MM.1S (cell line): ENCODE measurements at regions not wholly inside any gene's neighbourhood (a gene's known extent, or its start where the extent isn't known, plus 50 kb on each side); places are given as distances from the start of the nearest gene placed in this dataset.

Source experiments
- DNase-seq: peaks from one replicate; pipeline ENCODE4 v3.0.0-alpha.2; 2015
- H2AFZ ChIP-seq: fragments of 300-600 bp; sonication (generic); 2 replicates; pipeline ENCODE4 v1.6.0; 2016; ENCODE audit warnings: antibody characterized with exemption, low read length
- H3F3A ChIP-seq: fragments of 300-600 bp; sonication (generic); 2 replicates; pipeline ENCODE4 v1.6.1; 2016; ENCODE audit warnings: mild to moderate bottlenecking, antibody characterized with exemption, low read length, moderate library complexity, mixed read lengths; ENCODE audit not compliant: insufficient read depth
- H3K27ac ChIP-seq: fragments of 300-600 bp; sonication (generic); 2 replicates; pipeline ENCODE4 v1.5.1; 2016; ENCODE audit warnings: mild to moderate bottlenecking, low read length
- H3K27me3 ChIP-seq: fragments of 300-600 bp; sonication (generic); replicated peaks from 2 replicates; pipeline ENCODE4 v1.6.0; 2016; ENCODE audit warnings: low read length; ENCODE audit not compliant: insufficient read depth
- H3K36me3 ChIP-seq: fragments of 300-600 bp; sonication (generic); replicated peaks from 2 replicates; pipeline ENCODE4 v1.6.1; 2016; ENCODE audit warnings: mild to moderate bottlenecking, low read length, mixed read lengths; ENCODE audit not compliant: insufficient read depth
- H3K4me1 ChIP-seq: fragments of 300-600 bp; sonication (generic); 2 replicates; pipeline ENCODE4 v1.6.1; 2016; ENCODE audit warnings: low read length, mixed read lengths
- H3K4me2 ChIP-seq: fragments of 300-600 bp; sonication (generic); 2 replicates; pipeline ENCODE4 v1.6.0; 2016; ENCODE audit warnings: low read depth, low read length
- H3K4me3 ChIP-seq: fragments of 300-600 bp; sonication (generic); 2 replicates; pipeline ENCODE4 v1.5.1; 2016; ENCODE audit warnings: low read length, mixed read lengths
- H3K79me2 ChIP-seq: fragments of 300-600 bp; sonication (generic); 2 replicates; pipeline ENCODE4 v1.6.1; 2016; ENCODE audit warnings: mixed run types, low read length, mixed read lengths
- H3K9ac ChIP-seq: fragments of 300-600 bp; sonication (generic); 2 replicates; pipeline ENCODE4 v1.6.1; 2016; ENCODE audit warnings: low read length, mixed read lengths
- H3K9me2 ChIP-seq: fragments of 300-600 bp; sonication (generic); replicated peaks from 2 replicates; pipeline ENCODE4 v1.6.1; 2016; ENCODE audit warnings: mild to moderate bottlenecking, low read length, mixed read lengths; ENCODE audit not compliant: insufficient read depth
- H3K9me3 ChIP-seq: fragments of 300-600 bp; sonication (generic); replicated peaks from 2 replicates; pipeline ENCODE4 v1.6.1; 2016; ENCODE audit warnings: mild to moderate bottlenecking, low read length, mixed read lengths; ENCODE audit not compliant: insufficient read depth
- H4K20me1 ChIP-seq: fragments of 300-600 bp; sonication (generic); 2 replicates; pipeline ENCODE4 v1.6.1; 2016; ENCODE audit warnings: mild to moderate bottlenecking, low read length, moderate library complexity, mixed read lengths; ENCODE audit not compliant: insufficient read depth
- CTCF ChIP-seq: fragments of 300-600 bp; sonication (generic); IDR thresholded peaks from 2 replicates; pipeline ENCODE4 v1.5.1; 2016; ENCODE audit warnings: antibody characterized with exemption, low read length, mixed read lengths
- EZH2 ChIP-seq: fragments of 300-600 bp; sonication (generic); optimal IDR thresholded peaks from 2 replicates; pipeline ENCODE3; 2017; ENCODE audit warnings: low read depth, mild to moderate bottlenecking, antibody characterized with exemption, low read length, mixed read lengths
- EZH2phosphoT487 ChIP-seq: fragments of 300-600 bp; sonication (generic); IDR thresholded peaks from 2 replicates; pipeline ENCODE4 v1.6.1; 2018; ENCODE audit warnings: antibody characterized with exemption, low read length

DNA sequence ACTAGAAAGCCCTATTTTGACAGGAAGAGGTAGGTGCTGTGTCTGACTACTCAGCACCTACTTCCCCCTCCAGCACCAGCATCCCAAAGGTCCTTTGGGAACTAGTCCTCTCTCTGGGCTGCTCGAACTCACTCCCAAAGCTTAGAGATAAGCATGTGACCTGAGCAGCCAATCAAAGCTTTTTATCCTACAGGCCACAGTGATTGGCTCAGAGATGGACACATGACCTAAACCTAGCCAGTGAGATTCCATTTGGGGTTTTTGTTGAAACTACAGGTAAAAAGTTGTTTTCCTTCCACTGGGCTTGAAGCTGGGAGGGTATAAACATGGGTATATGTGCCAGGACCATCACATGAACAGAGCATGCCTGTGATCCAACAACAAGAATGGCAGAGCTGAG is 186.5 kb upstream of the PPP2R3A start:
- Histone ChIP-seq H3K4me2 (no peak overlapping the region), H2AFZ (no peak overlapping the region), H3K4me3 (no peak overlapping the region), H3K9me2 (no peaks in the 10 kb centered on the region), H3K36me3 (no peaks in the 10 kb centered on the region), H3K27ac (no peak overlapping the region), H3K9ac (no peak overlapping the region), H3K27me3 (no peaks in the 10 kb centered on the region), H3F3A (no peaks in the 10 kb centered on the region), H3K4me1 (no peaks in the 10 kb centered on the region), H3K9me3 (no peaks in the 10 kb centered on the region), H4K20me1 (no peaks in the 10 kb centered on the region), H3K79me2 (no peaks in the 10 kb centered on the region)
- TF ChIP-seq CTCF (no peak), EZH2 (no peak), EZH2phosphoT487 (no peak)
- DNase-seq: no peak

- Histone ChIP-seq H3K4me2 (no peak overlapping the region), H3K9ac (no peak overlapping the region), H3K79me2 (no peaks in the 10 kb centered on the region), H2AFZ (no peak overlapping the region), H3K9me3 (no peaks in the 10 kb centered on the region), H3K27ac (no peak overlapping the region), H3K27me3 (no peaks in the 10 kb centered on the region), H4K20me1 (no peaks in the 10 kb centered on the region), H3K36me3 (no peaks in the 10 kb centered on the region), H3F3A (no peaks in the 10 kb centered on the region), H3K4me1 (no peaks in the 10 kb centered on the region), H3K9me2 (no peaks in the 10 kb centered on the region), H3K4me3 (no peak overlapping the region)
- TF ChIP-seq EZH2 (no peak), EZH2phosphoT487 (no peak), CTCF (no peak)
- no peak for DNase-seq
These were observed 185.8 kb upstream of the PPP2R3A start for GRCh38 chr3:135779590-135780235.

DNA sequence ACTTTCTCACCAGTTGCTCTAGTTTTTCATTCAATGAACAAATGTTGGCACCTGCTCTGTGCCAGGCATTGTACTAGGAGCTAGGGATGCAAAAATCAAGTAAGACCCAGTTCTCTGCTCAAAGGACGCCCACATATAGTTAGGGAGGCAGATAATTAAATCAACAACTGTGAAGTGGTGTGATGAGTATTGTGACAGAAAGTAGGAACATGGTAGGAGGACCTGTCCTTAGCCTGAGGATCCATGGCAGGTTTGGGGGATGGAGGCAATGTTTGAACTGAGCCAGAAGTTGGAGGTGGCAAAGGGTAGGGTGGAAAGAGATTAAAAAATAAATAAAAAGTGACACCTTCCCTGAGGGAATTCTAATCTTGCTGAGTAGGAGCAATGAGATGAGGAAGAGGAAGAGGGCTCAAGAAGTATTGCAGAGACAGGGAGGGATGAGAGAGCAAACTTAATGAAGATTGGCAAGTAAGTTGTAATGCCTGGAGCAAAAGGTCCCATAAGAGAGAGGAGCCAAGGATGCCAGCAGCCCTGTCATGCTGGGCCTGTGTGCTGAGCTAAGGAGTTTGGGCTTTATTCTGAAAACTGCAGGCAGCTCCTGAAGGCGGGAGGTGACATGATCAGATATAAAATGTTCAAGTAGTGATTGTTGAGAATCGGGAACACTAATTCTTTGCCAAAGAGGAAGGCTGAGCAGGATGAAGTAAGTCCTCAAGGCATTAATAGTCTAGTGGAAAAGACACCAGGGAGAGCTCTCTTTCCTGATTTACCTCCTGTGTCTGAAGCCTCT is 184.3 kb upstream of the PPP2R3A start:
- no peak for DNase-seq

More for the DNA sequence above, 184.3 kb upstream of the PPP2R3A start:
- Histone ChIP-seq H3K4me2 (no peak overlapping the region), H4K20me1 (no peaks in the 10 kb centered on the region), H3K79me2 (no peaks in the 10 kb centered on the region), H3K9me3 (no peaks in the 10 kb centered on the region), H3K4me1 (no peaks in the 10 kb centered on the region), H3K36me3 (no peaks in the 10 kb centered on the region), H3K9me2 (no peaks in the 10 kb centered on the region), H3K4me3 (no peak overlapping the region), H3K9ac (no peak overlapping the region), H3K27ac (no peak overlapping the region), H3F3A (no peaks in the 10 kb centered on the region), H3K27me3 (no peaks in the 10 kb centered on the region), H2AFZ (no peak overlapping the region)
- TF ChIP-seq CTCF (no peak), EZH2phosphoT487 (no peak), EZH2 (no peak)
